ENCODE measurements at regions not wholly inside any gene's neighbourhood (a gene's known extent, or its start where the extent isn't known, plus 50 kb on each side); places are given as distances from the start of the nearest gene placed in this dataset.

DNA sequence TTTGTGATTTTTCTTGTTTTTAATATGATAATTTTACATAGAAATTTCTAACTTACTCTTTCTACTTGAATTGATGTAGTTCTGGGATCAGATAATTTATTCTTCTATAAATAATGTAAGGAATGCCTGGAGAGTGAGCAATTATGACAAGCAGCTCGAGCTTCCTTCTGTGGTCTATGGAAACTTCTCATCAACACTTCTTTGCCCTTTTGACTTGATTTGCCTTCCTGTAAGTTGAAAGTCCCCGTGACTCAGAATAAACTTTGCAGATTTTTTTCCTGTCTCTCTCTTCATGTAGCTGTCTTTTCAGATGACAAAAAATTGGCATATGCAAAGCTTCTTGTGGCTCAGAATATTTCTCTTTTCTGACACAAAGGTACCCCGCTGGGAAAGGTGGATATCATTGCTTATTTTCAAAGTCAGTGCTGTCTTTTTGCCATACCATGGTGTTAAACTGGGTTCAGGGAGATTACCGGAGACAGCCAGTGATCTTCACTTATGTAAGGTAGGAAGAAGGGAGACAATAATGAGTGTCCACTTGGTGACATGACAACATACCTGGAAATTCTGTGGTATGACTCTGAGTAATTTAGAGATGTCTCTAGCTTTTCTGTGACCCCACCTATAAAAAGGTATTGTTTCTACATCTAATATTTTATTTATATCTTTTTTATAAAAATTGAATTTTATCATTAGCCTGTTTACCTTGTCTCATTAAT is 278.6 kb upstream of the GNPDA2 start:
- Histone ChIP-seq H3K27me3 (no peaks in the 10 kb centered on the region), H3K27ac (no peak overlapping the region), H3K9me3 (no peaks in the 10 kb centered on the region), H3K4me1 (no peaks in the 10 kb centered on the region), H3K36me3 (no peaks in the 10 kb centered on the region), H3K4me3 (no peak overlapping the region)
- in situ Hi-C loops (cut with MboI; ENCODE audit: low pct_ligation_motif_present in 1 of 4, low pct_unique_long_range_greater_than_20kb in 1 of 4, low sequenced_read_pairs in 3 of 4): no loop called here
- 44 to 52% methylated on average over 4 of the region's 4 CpGs for WGBS, 2 donors (ENCODE audit: low coverage in 1 of 2)
- DNase-seq: no peak
- intact Hi-C loops (cut with DNase I; ENCODE audit: low total_unique reads): no loop called here
- TF ChIP-seq POLR2A (IDR thresholded peaks at IDR 0.05) (no peak), POLR2AphosphoS5 (IDR thresholded peaks at IDR 0.05) (no peak), EP300 (IDR thresholded peaks at IDR 0.05; ENCODE audit: low read depth) (no peak), CTCF (IDR thresholded peaks at IDR 0.05) (no peak)

- TF ChIP-seq CTCF (IDR thresholded peaks at IDR 0.05): no peak
- no peak for TF ChIP-seq POLR2AphosphoS5 (IDR thresholded peaks at IDR 0.05)
- TF ChIP-seq EP300 (IDR thresholded peaks at IDR 0.05; ENCODE audit: low read depth): no peak
- no peak for TF ChIP-seq POLR2A (IDR thresholded peaks at IDR 0.05)
- H3K36me3 ChIP-seq: no peaks in the 10 kb centered on the region
- no peak for DNase-seq
- H3K4me3 ChIP-seq: no peak overlapping the region
- no peaks in the 10 kb centered on the region for H3K9me3 ChIP-seq
- WGBS, 2 donors (ENCODE audit: low coverage in 1 of 2): 64 to 76% methylated on average over 2 of the region's 2 CpGs
- H3K27ac ChIP-seq: no peak overlapping the region
- H3K27me3 ChIP-seq: no peaks in the 10 kb centered on the region
- in situ Hi-C loops (cut with MboI; ENCODE audit: low pct_ligation_motif_present in 1 of 4, low pct_unique_long_range_greater_than_20kb in 1 of 4, low sequenced_read_pairs in 3 of 4) (no loop called here), intact Hi-C loops (cut with DNase I; ENCODE audit: low total_unique reads) (no loop called here)
- H3K4me1 ChIP-seq: no peaks in the 10 kb centered on the region
Measured at GRCh38 chr4:45004326-45004725, 278.0 kb upstream of the GNPDA2 start.

- intact Hi-C loops (cut with DNase I; ENCODE audit: low total_unique reads) (no loop called here), in situ Hi-C loops (cut with MboI; ENCODE audit: low pct_ligation_motif_present in 1 of 4, low pct_unique_long_range_greater_than_20kb in 1 of 4, low sequenced_read_pairs in 3 of 4) (no loop called here)
- no peaks in the 10 kb centered on the region for H3K27me3 ChIP-seq
- 82 to 86% methylated on average over 4 of the region's 4 CpGs for WGBS, 2 donors (ENCODE audit: low coverage in 1 of 2)
- no peak overlapping the region for H3K4me3 ChIP-seq
- DNase-seq: no peak
- no peaks in the 10 kb centered on the region for H3K36me3 ChIP-seq
- TF ChIP-seq CTCF (IDR thresholded peaks at IDR 0.05) (no peak), POLR2AphosphoS5 (IDR thresholded peaks at IDR 0.05) (no peak), POLR2A (IDR thresholded peaks at IDR 0.05) (no peak), EP300 (IDR thresholded peaks at IDR 0.05; ENCODE audit: low read depth) (no peak)
- H3K4me1 ChIP-seq: no peaks in the 10 kb centered on the region
- H3K9me3 ChIP-seq: no peaks in the 10 kb centered on the region
- H3K27ac ChIP-seq: no peak overlapping the region
Measured at GRCh38 chr4:44996276-44996845, 270.0 kb upstream of the GNPDA2 start.

DNA sequence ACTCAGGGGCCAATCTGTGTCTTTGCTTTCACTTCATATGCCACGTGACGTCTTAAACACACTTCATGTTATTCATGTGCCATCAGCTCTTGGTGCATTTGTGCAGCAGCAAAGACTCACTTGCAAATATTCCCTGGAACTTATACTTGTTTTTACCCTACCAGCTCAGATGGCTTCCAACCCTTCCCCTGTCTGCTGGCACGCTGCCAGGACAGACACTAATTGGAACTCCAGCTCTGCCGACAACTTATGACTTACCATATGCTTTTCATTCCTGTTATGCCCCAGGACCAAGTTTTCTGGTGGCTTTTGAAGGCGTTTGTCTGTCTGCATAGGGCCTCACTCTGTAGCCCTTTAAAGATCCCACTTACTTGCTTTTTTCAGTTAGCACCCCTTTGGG is 261.7 kb upstream of the GNPDA2 start:
- Histone ChIP-seq H3K27ac (no peak overlapping the region), H3K4me3 (no peak overlapping the region), H3K9me3 (no peaks in the 10 kb centered on the region), H3K36me3 (no peaks in the 10 kb centered on the region), H3K27me3 (no peaks in the 10 kb centered on the region), H3K4me1 (no peaks in the 10 kb centered on the region)
- no peak for TF ChIP-seq CTCF (IDR thresholded peaks at IDR 0.05)
- no peak for TF ChIP-seq POLR2AphosphoS5 (IDR thresholded peaks at IDR 0.05)
- no peak for TF ChIP-seq POLR2A (IDR thresholded peaks at IDR 0.05)
- TF ChIP-seq EP300 (IDR thresholded peaks at IDR 0.05; ENCODE audit: low read depth): no peak
- in situ Hi-C loops (cut with MboI; ENCODE audit: low pct_ligation_motif_present in 1 of 4, low pct_unique_long_range_greater_than_20kb in 1 of 4, low sequenced_read_pairs in 3 of 4): no loop called here
- 68 to 100% methylated on average over 1 to 5 of the region's 5 CpGs for WGBS, 2 donors (ENCODE audit: low coverage in 1 of 2)
- intact Hi-C loops (cut with DNase I; ENCODE audit: low total_unique reads): no loop called here
- DNase-seq: no peak
